H1 (cell line): ENCODE measurements at regions not wholly inside any gene's neighbourhood (a gene's known extent, or its start where the extent isn't known, plus 50 kb on each side); places are given as distances from the start of the nearest gene placed in this dataset.

Experiments used
- CTCF ChIA-PET: fragments of 300-600 bp; sonication (Branson Sonifier 250); formaldehyde crosslinking; loops from one replicate; lab custom pipeline; 2021; ENCODE audit not compliant: partially characterized antibody; lab: Charles Lee
- POLR2A ChIA-PET: fragments of 300-600 bp; sonication (Branson Sonifier 250); formaldehyde crosslinking; loops from one replicate; lab custom pipeline; 2021; ENCODE audit warnings: inconsistent platforms; ENCODE audit not compliant: partially characterized antibody; lab: Charles Lee
- DNase-seq, 2 experiments: peaks; one replicate each; pipeline versions ENCODE4 v3.0.0 to v3.0.0-alpha.2; 2010 to 2022; ENCODE audit warnings: low spot score in 2 of 2, low read depth in 1 of 2, mixed read lengths in 1 of 2
- FAIRE-seq: peaks from 2 replicates; lab custom pipeline; 2011; peaks lifted over from hg19 to GRCh38; lab: Jason Lieb, UNC
- H2AFZ ChIP-seq: 2 replicates; pipeline ENCODE4 v1.8.1; 2012; ENCODE audit warnings: low read length, inconsistent platforms
- H2AK5ac ChIP-seq: 2 replicates; pipeline ENCODE4 v1.6.1; 2013; ENCODE audit warnings: low read depth, low read length
- H2BK120ac ChIP-seq: replicated peaks from 2 replicates; pipeline ENCODE3; 2013; ENCODE audit warnings: low read depth, low read length, inconsistent platforms
- H2BK12ac ChIP-seq: 2 replicates; pipeline ENCODE4 v1.6.1; 2013; ENCODE audit warnings: low read depth, low read length
- H2BK15ac ChIP-seq: 2 replicates; pipeline ENCODE4 v1.6.1; 2013; ENCODE audit warnings: low read length
- H2BK20ac ChIP-seq: 2 replicates; pipeline ENCODE4 v1.6.1; 2013; ENCODE audit warnings: low read length
- H2BK5ac ChIP-seq: 2 replicates; pipeline ENCODE4 v1.6.1; 2013; ENCODE audit warnings: low read depth, low read length
- H3K14ac ChIP-seq: 2 replicates; pipeline ENCODE4 v1.6.1; 2013; ENCODE audit warnings: inconsistent platforms; ENCODE audit not compliant: insufficient read length
- H3K18ac ChIP-seq: 2 replicates; pipeline ENCODE4 v1.6.1; 2013; ENCODE audit warnings: low read length; ENCODE audit errors: extremely low read depth
- H3K23ac ChIP-seq: 2 replicates; pipeline ENCODE4 v1.6.1; 2013; ENCODE audit warnings: inconsistent platforms; ENCODE audit not compliant: insufficient read length
- H3K23me2 ChIP-seq: 2 replicates; pipeline ENCODE4 v1.6.1; 2013; ENCODE audit warnings: low read depth, low read length
- H3K27ac ChIP-seq: 2 replicates; pipeline ENCODE4 v1.6.1; 2011; ENCODE audit warnings: low read depth, low read length, inconsistent platforms
- H3K27me3 ChIP-seq, 4 experiments: replicated peaks in 1 of 4; 1 replicate in 1 of 4; 2 replicates in 3 of 4; pipeline versions ENCODE4 v1.6.1 to v1.8.1; 2011 to 2013; ENCODE audit warnings: low read length in 3 of 4, mild to moderate bottlenecking in 3 of 4, inconsistent platforms in 2 of 4, mixed read lengths in 2 of 4, moderate library complexity in 1 of 4; ENCODE audit not compliant: control insufficient read depth in 3 of 4, insufficient read depth in 3 of 4; ENCODE audit errors: extremely low read depth in 1 of 4
- H3K36me3 ChIP-seq, 4 experiments: 2 replicates each; pipeline versions ENCODE4 v1.6.1 to v1.8.1; 2011 to 2013; ENCODE audit warnings: mild to moderate bottlenecking in 4 of 4, low read length in 3 of 4, moderate library complexity in 2 of 4, control low read depth in 1 of 4, inconsistent platforms in 1 of 4; ENCODE audit not compliant: insufficient read depth in 4 of 4, control insufficient read depth in 2 of 4
- H3K4ac ChIP-seq: replicated peaks from 2 replicates; pipeline ENCODE3; 2013; ENCODE audit warnings: low read length, low read depth, mixed read lengths, inconsistent platforms; ENCODE audit not compliant: insufficient read length
- H3K4me1 ChIP-seq, 4 experiments: replicated peaks in 1 of 4; 1 replicate in 1 of 4; 2 replicates in 3 of 4; pipeline versions ENCODE4 v1.6.1 to v1.8.1; 2011 to 2013; ENCODE audit warnings: low read length in 3 of 4, inconsistent platforms in 2 of 4, mixed read lengths in 1 of 4; ENCODE audit not compliant: insufficient read depth in 4 of 4, control insufficient read depth in 3 of 4
- H3K4me2 ChIP-seq, 2 experiments: 2 replicates each; pipeline versions ENCODE4 v1.6.1 to v1.8.1; 2011 to 2013; ENCODE audit warnings: low read depth in 2 of 2, low read length in 2 of 2, control low read depth in 1 of 2, inconsistent platforms in 1 of 2, mild to moderate bottlenecking in 1 of 2; ENCODE audit not compliant: insufficient read depth in 1 of 2
- H3K4me3 ChIP-seq, 4 experiments: fragments of 200-600, 300-600 bp in 1 of 4; sonication (generic), shearing (Covaris generic), sonication (Bioruptor Twin) in 1 of 4; 2 replicates each; pipeline versions ENCODE4 v1.5.1 to v1.8.1; 2011 to 2016; ENCODE audit warnings: low read length in 4 of 4, low read depth in 3 of 4, control low read depth in 2 of 4, inconsistent platforms in 2 of 4, mild to moderate bottlenecking in 2 of 4, mixed read lengths in 1 of 4, moderate library complexity in 1 of 4; ENCODE audit not compliant: insufficient read depth in 2 of 4; ENCODE audit errors: extremely low read depth in 1 of 4
- H3K56ac ChIP-seq: replicated peaks from 2 replicates; pipeline ENCODE3; 2013; ENCODE audit warnings: low read depth, mild to moderate bottlenecking, mixed read lengths, low read length, inconsistent platforms; ENCODE audit not compliant: insufficient read length
- H3K79me1 ChIP-seq: 2 replicates; pipeline ENCODE4 v1.6.1; 2013; ENCODE audit warnings: low read depth, low read length, control low read depth
- H3K79me2 ChIP-seq, 2 experiments: 2 replicates each; pipeline versions ENCODE4 v1.6.1 to v1.8.1; 2012 to 2013; ENCODE audit warnings: low read length in 2 of 2, mild to moderate bottlenecking in 2 of 2, inconsistent platforms in 1 of 2; ENCODE audit not compliant: insufficient read depth in 2 of 2, control insufficient read depth in 1 of 2
- H3K9ac ChIP-seq, 4 experiments: replicated peaks in 1 of 4; 1 replicate in 1 of 4; 2 replicates in 3 of 4; pipeline versions ENCODE4 v1.6.1 to v1.8.1; 2011 to 2013; ENCODE audit warnings: low read depth in 3 of 4, low read length in 3 of 4, control low read depth in 2 of 4, mild to moderate bottlenecking in 2 of 4, moderate library complexity in 2 of 4, inconsistent platforms in 1 of 4; ENCODE audit errors: extremely low read depth in 1 of 4
- H3K9me3 ChIP-seq, 2 experiments: 2 replicates each; pipeline versions ENCODE4 v1.6.1 to v1.8.1; 2012 to 2013; ENCODE audit warnings: mild to moderate bottlenecking in 2 of 2, moderate library complexity in 2 of 2, control low read depth in 1 of 2, inconsistent platforms in 1 of 2, low read depth in 1 of 2, low read length in 1 of 2, mixed read lengths in 1 of 2; ENCODE audit not compliant: insufficient read depth in 2 of 2
- H4K20me1 ChIP-seq, 2 experiments: replicated peaks in 1 of 2; 2 replicates each; pipeline versions ENCODE3 to v1.8.1; 2011 to 2013; ENCODE audit warnings: inconsistent platforms in 2 of 2, low read length in 2 of 2, mild to moderate bottlenecking in 1 of 2; ENCODE audit not compliant: insufficient read depth in 2 of 2, control insufficient read depth in 1 of 2
- H4K5ac ChIP-seq: 2 replicates; pipeline ENCODE4 v1.6.1; 2013; ENCODE audit warnings: low read length, low read depth, mixed read lengths, inconsistent platforms; ENCODE audit not compliant: insufficient read length
- H4K8ac ChIP-seq: 2 replicates; pipeline ENCODE4 v1.8.0; 2013; ENCODE audit warnings: mild to moderate bottlenecking, moderate library complexity, low read length, inconsistent platforms; ENCODE audit not compliant: insufficient read depth; ENCODE audit errors: extremely low read depth
- H4K91ac ChIP-seq: replicated peaks from 2 replicates; pipeline ENCODE3; 2013; ENCODE audit warnings: low read length, mixed read lengths, inconsistent platforms; ENCODE audit not compliant: insufficient read length
- BACH1 ChIP-seq: IDR thresholded peaks from 2 replicates; pipeline ENCODE4 v1.6.1; 2012; ENCODE audit warnings: low read length, improper control_type of control experiment
- CHD1 ChIP-seq: IDR thresholded peaks from 2 replicates; pipeline ENCODE4 v1.6.1; 2012; ENCODE audit warnings: low read depth, low read length, improper control_type of control experiment
- GABPA ChIP-seq: IDR thresholded peaks from 2 replicates; pipeline ENCODE4 v1.6.1; 2011; ENCODE audit warnings: mild to moderate bottlenecking, low read length, moderate library complexity, borderline replicate concordance; ENCODE audit not compliant: insufficient read depth
- NRF1 ChIP-seq: IDR thresholded peaks from 2 replicates; pipeline ENCODE4 v1.6.1; 2011; ENCODE audit warnings: mild to moderate bottlenecking, low read depth, low read length, improper control_type of control experiment
- TAF1 ChIP-seq: IDR thresholded peaks from 2 replicates; pipeline ENCODE4 v1.6.1; 2011; ENCODE audit warnings: mild to moderate bottlenecking, low read depth, low read length
- TAF7 ChIP-seq: optimal IDR thresholded peaks from 2 replicates; pipeline ENCODE3; 2011; ENCODE audit warnings: low read depth, mild to moderate bottlenecking, inconsistent platforms, low read length, moderate library complexity, borderline replicate concordance
- USF2 ChIP-seq: IDR thresholded peaks from 2 replicates; pipeline ENCODE4 v1.6.1; 2011; ENCODE audit warnings: low read length, improper control_type of control experiment
- WGBS, 2 experiments: shearing (Covaris generic) in 1 of 2; methylation state at CpG; one replicate each; pipeline versions ENCODE4 v1.1.6 to v1.1.7; 2013 to 2015; ENCODE audit warnings: low lambda C conversion rate in 2 of 2, mixed read lengths in 2 of 2, inconsistent platforms in 1 of 2, low coverage in 1 of 2, missing lambda C conversion rate in 1 of 2; ENCODE audit not compliant: insufficient replicate concordance in 2 of 2, insufficient coverage in 1 of 2, insufficient read length in 1 of 2; ENCODE audit errors: extremely low coverage in 1 of 2, missing lambda C conversion rate in 1 of 2; 5-methylcytosine and 5-hydroxymethylcytosine counted together

DNA sequence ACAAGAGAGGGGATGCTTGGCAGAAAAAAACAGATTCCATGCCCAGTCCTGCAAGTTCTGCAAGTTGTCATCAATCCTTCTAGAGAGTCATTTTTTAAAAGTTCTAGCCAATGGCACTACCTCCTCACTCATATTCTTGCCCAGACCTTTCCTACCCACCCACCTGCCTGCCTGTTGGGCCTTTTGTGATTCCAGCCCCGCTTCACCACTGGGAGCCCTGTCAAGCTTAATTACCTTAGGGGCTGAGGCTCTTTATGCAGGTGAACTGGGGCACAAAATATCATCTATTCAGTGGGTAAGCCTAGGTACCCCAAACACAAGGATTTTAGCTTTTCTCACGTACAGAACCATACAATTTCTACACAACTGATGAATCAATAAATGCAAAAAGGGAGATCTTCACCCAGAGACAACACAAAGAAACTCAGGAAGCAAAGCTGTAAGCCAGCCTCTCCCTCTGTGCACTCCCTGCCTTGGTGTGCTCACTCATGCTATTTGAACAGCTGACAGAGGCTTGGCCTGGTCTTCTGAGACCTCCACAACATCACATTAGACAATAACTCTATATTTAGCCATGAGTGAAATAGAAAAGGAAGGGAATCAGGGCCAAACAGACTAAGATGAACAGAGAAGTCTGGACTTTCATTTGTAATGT, 222.6 kb downstream of the HTR7 start:
- Histone ChIP-seq H2AK5ac (no peak overlapping the region), H3K23ac (no peak overlapping the region), H3K27ac (no peak overlapping the region), H3K4ac (no peak overlapping the region), H4K5ac (no peak overlapping the region), H3K4me1 (peaks cover 0 to 6% (median 2%) of the 10 kb centered on the region in 4 experiments; a peak in 4 of 7 replicates), H3K4me2 (no peak overlapping the region), H3K27me3 (no peaks in the 10 kb centered on the region), H2BK120ac (no peak overlapping the region), H3K9me3 (no peaks in the 10 kb centered on the region), H4K20me1 (no peaks in the 10 kb centered on the region), H2AFZ (no peak overlapping the region), H3K56ac (no peak overlapping the region), H2BK5ac (no peak overlapping the region), H2BK12ac (no peak overlapping the region), H3K18ac (no peak overlapping the region), H3K23me2 (no peaks in the 10 kb centered on the region), H3K14ac (no peak overlapping the region), H3K4me3 (no peak overlapping the region), H2BK20ac (no peak overlapping the region), H3K79me2 (no peaks in the 10 kb centered on the region), H3K9ac (no peak overlapping the region), H3K36me3 (no peaks in the 10 kb centered on the region), H4K8ac (no peak overlapping the region), H3K79me1 (no peaks in the 10 kb centered on the region), H4K91ac (no peak overlapping the region), H2BK15ac (no peak overlapping the region)
- DNase-seq: no peak
- 54% methylated on average over 2 of the region's 2 CpGs; no CpG with 5 or more reads in 1 of the 2 experiments for WGBS, 2 experiments
- POLR2A ChIA-PET: no interaction called here
- TF ChIP-seq GABPA (no peak), USF2 (no peak), CHD1 (no peak), TAF1 (no peak), TAF7 (no peak), NRF1 (no peak), BACH1 (no peak)
- CTCF ChIA-PET: interaction anchor here (0.6 to 0.9 kb wide), 4 partner anchors 17 to 837 kb away, joined by 3 to 4 read pairs (median 3); no protein-coding TSS in a partner anchor
- FAIRE-seq: no peak
